G401.6 (cell line): ENCODE measurements at regions not wholly inside any gene's neighbourhood (a gene's known extent, or its start where the extent isn't known, plus 50 kb on each side); places are given as distances from the start of the nearest gene placed in this dataset.

Experiments used
- FAIRE-seq: peaks from 2 replicates; lab custom pipeline; 2012; peaks lifted over from hg19 to GRCh38; lab: Jason Lieb, UNC

DNA sequence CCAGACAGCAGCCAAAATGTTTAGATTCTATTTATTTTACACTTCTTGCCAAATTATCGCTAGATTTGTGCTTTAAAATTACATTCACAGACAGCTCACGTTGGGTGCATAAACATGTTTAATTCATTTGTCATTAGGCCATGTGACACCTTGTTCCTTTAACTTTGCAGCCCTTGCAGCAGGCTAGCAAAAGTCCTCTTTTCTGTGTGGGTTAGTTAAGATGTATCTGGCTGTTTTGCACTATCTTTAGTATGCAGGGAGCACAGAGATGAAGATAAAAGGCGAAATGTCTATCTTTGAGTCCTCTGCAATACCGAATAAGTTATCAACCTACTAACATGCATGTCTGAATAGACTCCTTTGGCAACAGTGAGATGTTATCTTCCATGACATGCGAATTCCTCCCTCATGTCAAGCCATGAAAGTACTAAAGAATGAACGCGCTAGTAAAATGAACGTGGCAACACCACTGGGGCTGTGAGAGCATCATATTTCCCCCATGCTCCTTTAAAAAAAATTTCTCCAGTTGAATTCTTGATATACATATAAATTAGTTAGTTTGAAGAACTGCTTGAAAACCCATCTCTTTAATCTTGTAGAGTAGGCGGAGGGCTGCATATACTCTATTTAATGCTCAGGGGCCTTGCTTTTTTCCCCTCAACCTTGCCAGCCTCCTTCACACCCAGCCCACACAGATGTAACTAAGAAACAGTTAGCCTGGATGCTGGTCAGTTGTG, 620.4 kb upstream of the NR2F2 start:
- FAIRE-seq, result no peak

DNA sequence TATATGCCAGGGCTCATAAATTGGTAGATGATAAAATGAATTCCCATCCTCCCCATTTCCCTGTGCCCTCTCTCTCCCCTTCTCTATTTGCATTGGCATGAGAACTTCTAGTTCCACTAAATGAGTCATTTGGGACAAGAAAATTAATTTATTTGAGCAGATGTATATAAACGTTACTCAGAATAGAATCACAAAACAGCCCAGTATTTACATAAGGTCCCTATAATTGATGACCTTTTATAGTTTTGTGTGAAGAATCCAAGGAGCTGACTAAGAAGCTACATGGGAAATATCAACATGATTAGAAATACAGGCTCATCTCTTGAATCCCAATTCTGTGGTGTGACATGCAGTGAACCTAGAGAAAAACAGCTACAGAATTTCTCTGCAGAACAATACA, 617.7 kb upstream of the NR2F2 start:
- FAIRE-seq, result no peak

DNA sequence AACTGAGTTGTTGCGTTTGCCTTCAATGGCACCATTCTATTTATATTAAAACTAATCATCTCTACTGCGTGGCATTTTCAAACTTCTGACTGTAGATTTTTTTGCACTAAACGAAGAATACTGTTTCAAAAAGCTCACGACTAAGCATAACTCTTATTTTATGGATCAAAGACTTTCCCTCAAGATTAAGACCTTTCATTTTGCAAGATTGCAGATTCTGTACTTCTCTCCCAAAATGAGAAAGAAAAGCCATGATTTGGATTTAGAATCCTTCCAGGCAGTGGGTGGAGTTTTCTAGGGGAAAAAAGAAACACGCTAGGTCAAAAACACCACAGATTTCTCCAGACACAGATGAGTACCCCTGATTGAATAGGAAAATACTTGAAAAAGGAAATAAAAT, 617.2 kb upstream of the NR2F2 start:
- FAIRE-seq, result no peak

DNA sequence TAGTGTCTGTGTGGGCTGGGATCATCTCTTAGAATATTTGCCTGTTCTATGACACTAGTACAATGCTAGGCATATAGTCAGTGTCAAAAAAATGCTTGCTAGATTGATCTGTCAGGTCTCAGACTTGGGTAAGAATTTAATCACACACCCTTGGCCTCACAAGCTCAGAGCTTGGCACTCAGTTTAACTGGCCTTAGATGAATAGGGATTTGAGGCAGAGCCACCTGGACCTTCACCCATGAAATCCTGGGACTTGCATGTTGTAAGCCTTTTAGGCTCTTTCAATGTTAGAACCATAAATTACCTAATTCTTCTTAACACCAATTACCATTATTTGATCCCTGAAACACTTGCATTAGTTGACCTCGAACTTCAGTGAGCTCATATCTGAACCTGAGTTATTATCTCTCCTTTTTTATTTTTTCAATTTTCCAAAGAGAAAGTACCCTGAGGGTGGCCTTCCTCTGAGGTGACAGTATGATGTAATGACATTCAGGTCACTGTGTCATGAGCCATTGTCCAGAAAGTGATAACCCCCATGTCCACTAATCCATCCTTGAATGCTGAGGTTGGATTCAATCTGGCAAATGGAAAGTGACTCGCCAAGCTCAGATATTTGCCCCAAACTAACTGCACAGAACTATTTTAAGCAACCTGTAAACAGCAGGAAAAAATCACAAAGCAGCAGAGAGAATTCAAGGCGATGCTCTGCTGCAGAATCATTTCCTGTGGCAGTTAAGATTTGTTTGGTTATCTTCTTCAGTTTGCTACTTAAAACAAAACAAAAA, 615.2 kb upstream of the NR2F2 start:
- FAIRE-seq, result no peak

DNA sequence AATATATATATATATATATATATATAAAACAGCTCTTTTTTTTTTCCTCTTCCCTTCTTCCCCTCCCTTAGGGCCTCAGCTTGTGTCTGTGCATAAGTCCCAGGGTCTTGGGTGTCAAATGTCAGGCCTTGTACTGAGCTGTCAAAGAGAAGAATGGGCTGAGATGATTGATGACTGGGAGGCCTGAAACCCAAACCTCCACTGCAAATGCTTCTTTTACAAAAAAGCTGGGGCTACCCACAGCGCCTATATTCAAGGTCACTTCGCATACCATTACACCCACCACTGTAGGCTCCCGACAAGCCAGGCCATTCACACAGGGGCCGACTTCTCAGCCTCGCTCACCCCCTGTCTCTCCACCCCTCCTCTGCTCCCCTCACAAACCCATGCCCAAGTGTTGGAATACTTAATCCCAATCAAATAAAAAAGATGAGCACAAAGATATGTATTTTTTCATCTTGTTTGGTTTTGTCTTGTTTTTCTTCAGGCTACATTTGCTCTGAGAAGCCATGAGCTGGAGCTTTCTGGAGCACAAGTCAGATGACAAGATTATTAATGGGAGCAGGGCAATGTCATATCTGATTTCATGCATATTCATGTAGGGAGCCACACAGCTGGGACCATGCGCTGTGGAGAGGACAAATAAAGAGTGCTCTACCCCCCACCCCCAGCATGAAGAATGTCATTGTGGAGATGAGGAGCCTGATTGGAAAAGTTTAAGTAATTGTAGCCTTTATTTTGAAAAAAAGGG, 614.4 kb upstream of the NR2F2 start:
- FAIRE-seq, result no peak

GRCh38 chr15:95716708-95717107, 613.8 kb upstream of the NR2F2 start:
- no peak for FAIRE-seq

DNA sequence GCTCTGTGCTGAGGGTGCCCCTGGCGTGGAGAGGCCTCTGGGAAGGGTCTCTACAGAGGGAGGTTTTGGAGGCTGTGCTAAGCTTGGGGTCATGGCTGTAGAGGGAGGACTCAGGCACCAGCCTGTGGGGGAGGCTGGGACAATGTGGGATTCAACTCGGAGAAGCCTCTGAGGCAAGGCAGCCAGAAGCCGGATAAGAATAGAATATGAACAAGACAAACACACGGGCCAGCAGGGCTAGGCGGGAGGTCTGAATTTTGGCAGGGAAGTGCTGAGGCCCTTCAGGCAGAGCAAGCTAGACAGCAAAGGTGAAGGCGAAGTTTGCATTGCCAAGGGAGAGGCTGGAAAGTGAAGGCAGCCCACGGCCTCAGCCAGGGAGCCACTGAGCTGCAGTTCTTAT, 612.1 kb upstream of the NR2F2 start:
- no peak for FAIRE-seq

DNA sequence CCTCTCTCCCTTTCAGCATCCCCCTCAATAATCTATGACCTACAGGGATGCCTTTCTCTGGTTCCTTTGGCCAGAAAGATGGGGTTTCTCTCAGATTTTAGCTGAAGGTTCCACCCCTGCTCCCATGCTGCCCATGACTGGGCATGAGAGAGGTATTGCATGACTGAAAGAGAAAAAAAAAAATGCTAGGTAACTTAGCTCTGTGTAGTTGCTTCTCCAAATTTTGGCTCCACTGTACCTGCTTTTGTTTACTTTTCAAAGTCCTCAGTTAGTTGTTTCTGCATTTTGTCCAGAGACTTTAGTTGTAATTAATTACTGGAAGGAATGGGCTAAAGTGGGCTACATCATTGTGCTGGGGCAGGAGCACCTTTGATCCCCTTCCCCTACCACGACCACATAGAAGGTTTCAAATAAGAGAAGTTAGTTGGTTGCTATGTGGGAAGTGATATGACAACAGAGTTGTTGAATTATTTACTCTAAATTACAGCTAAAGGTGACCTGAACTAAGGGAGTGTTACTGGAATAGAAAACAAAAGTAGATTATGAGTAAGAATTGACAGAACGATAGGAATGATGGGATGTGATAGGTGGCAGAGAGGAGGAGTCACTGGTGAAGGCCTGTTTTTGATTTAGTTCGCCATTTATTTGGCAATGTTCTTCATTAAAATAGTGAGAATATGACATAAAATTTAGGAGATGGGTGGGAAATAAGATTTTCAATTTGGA, 605.4 kb upstream of the NR2F2 start:
- FAIRE-seq, result no peak

DNA sequence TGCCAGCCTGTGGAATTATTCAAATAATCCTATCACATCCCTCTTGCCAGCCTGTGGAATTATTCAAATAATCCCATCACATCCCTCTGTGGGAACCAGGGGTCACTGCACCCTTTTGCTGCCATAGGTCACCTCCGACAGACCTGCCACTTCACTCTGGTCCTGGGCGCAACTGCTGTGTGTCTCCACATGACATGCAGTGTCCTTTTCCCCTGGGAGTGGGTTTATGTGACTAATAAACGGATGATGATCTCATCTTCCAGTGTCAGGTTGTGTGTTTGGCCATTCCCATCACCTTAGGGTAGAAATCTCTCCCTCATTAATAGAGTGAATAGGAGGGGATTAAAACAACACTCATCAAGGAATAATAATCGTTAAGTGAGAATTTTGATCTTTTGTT, 603.6 kb upstream of the NR2F2 start:
- no peak for FAIRE-seq

DNA sequence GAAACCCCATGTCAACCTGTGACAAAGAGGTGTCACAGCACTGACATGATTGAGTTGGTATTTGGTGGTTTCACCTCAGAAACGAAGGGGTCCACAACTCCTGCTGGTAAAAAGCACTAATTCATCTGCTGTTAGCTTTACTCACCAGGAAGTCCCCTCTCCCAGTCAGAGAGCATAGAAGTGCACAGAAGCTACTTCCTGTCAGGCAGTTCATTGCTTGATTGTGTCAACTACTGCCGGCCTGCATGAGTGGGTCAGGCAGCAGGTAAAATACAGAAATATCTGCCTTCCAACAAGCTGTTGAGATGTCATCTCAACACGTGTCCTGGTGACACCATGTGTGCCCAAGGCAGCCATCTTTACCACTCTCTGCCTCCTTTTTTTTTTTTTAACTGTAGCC, 596.6 kb upstream of the NR2F2 start:
- no peak for FAIRE-seq

DNA sequence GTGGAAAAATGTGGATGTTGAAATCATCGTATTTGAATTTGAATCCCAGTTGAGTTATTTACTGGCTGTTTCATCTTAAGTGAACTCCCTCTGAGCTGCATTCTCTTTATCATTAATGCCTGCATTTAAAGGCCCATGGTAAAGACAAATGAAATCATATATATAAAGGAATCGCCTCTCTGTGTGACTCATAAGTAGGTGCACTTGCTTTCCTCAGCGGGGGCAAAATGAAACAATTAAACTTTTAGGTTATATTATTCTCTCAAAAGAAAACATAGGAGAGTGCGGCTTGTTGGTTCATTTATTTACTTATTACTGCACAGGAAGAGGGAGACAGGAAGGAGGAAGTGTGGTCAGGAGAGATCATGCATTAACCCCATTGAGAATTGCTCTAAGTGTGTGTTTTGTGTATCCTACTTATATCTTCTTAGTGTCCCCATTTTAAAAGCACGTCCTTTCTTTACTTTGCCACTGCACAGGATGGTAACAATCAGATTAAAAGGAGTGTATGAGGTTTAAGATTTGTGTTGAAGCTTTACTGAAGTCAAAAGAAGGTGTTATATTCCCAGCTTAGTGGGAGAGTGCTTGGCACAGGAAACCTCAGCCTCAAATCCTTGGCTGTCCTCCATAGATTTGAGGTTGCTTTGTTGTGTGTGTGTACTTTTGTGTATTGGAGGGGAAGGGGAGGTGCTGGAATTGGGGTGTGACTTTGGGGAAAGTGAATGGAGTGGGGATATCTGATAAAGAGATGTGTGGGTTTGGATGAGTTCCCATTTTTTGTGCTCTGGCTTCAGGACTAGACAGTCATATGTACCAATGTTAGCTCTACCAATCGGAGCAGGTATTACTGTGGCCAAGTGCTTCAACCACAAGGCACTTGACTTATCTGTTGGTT, 595.8 kb upstream of the NR2F2 start:
- FAIRE-seq, result no peak

GRCh38 chr15:95737060-95737459, 593.4 kb upstream of the NR2F2 start:
- no peak for FAIRE-seq

DNA sequence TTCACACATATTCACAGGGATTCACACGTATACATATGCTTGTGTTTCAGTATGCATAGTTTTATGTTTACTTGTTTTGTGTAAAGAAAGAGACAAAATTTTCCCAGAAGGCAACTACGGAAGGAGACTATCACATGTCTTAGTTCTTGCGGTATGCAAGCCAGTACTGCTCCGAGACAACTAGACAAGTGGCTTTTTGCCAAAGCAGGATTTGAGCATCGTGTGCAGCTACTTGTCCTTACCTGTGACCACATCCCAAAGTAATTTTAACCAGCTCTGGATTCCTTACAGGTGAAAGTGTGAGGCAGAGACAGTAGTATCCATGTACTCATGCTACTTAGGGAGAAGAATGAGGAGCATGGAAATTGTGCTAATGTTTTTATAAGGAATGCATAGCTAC, 591.4 kb upstream of the NR2F2 start:
- FAIRE-seq, result no peak

DNA sequence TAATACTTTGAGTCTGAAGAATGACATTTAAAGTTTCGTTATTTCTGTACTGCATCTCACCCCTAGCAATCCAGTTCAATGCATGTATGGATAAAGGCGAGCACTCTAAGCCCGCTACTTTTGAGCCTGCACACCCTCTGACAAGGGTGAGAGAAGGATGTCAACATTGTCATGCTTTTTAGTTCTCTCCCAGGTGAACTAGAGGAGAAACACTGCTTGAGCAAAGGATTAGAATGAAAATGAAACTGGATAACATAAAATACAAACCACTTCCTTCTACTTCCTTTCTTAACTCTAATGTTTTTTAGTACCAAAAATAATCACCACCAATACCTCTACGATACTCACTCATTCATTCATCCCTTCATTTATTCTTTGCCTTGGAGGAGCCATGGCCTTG, 588.7 kb upstream of the NR2F2 start:
- no peak for FAIRE-seq

GRCh38 chr15:95742256-95742655, 588.2 kb upstream of the NR2F2 start:
- no peak for FAIRE-seq

DNA sequence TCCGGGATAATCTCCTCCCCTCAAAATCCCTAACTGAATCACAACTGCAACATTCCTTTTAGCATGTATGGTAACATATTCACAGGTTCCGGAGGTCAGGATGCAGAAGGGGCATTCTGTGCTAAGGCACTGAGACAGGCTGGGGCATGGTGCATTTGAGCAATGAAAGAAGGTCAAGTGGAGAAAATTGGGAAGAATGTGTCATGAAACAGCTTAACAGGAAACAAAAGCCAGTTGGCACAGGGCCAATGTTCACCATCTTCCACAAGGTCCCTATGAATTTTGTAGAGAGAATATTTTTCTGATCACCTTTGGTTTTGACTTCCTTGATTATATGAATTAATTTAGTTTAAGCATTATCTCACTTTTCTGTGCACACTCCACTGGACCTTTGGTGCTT, 587.7 kb upstream of the NR2F2 start:
- FAIRE-seq, result no peak

DNA sequence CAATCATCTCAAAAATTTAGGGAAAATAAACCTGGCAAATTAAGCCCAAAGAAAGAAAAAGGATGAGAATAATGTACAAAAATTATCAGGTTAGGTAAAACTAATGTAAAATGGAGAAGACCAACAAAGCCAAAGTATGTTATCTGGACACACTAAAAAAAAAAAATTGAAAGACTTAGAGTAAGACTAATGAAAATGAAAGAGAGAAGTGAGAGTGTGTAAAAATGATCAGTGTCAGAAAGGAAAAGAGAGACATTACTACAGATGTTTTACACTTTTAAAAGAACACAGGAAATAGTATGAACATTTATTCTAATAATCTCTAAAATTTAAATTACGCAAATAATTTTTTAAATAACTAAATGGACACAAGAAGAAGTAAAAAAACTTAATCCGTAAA, 573.3 kb upstream of the NR2F2 start:
- FAIRE-seq, result no peak

GRCh38 chr15:95758451-95758850, 572.0 kb upstream of the NR2F2 start:
- FAIRE-seq, result no peak

- FAIRE-seq, result no peak
Observed at GRCh38 chr15:95758851-95759250, 571.6 kb upstream of the NR2F2 start.

DNA sequence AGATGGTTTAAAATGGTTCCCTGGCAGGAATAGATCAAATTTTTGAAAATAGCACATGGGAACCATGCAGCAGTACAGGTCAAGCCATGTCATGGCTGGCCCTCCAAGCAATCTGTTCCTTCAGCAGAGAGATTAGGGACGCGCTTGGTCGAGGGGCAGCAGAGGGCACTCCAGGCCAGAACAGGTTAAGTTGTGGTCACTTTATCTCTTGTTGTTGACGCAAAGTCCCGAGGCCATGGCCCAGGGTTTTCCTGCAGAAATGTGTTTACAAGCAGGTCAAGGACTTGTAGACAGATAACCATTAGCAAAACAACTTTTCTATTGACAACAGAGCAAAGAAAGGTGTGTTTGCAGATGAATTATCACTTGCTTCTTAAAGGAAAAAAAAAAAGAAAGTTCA, 570.0 kb upstream of the NR2F2 start:
- FAIRE-seq, result no peak

GRCh38 chr15:95761501-95762165, 568.9 kb upstream of the NR2F2 start:
- no peak for FAIRE-seq
